Natural killer cell (primary cell): ENCODE measurements at regions not wholly inside any gene's neighbourhood (a gene's known extent, or its start where the extent isn't known, plus 50 kb on each side); places are given as distances from the start of the nearest gene placed in this dataset.
"Not testable (repeated sequence)": the region's sequence is repeated elsewhere in the genome, so short reads cannot be mapped to it uniquely, and the experiment has no call there.

Source experiments
- ATAC-seq, 3 donors: fragments of 150-1000 bp in 2 of 3; fragments of 200-7000 bp in 1 of 3; cut with Tn5 transposase; 1 replicate in 1 of 3; 2 replicates in 2 of 3; pipeline ENCODE4 v1.10.0; 2021; ENCODE audit warnings: mild to moderate bottlenecking in 2 of 3, moderate library complexity in 2 of 3
- DNase-seq, 2 donors: peaks; one replicate each; pipeline versions ENCODE4 v3.0.0 to v3.0.0-alpha.2; 2013 to 2021; ENCODE audit warnings: mixed read lengths in 1 of 2
- H3K27ac ChIP-seq: one replicate; pipeline ENCODE4 v1.5.1; 2013; ENCODE audit warnings: mild to moderate bottlenecking, low read length
- H3K27me3 ChIP-seq: one replicate; pipeline ENCODE4 v1.6.1; 2013; ENCODE audit warnings: low read length; ENCODE audit not compliant: control insufficient read depth, insufficient read depth
- H3K36me3 ChIP-seq: one replicate; pipeline ENCODE4 v1.6.1; 2013; ENCODE audit warnings: low read length; ENCODE audit not compliant: control insufficient read depth, insufficient read depth
- H3K4me1 ChIP-seq: one replicate; pipeline ENCODE4 v1.6.1; 2013; ENCODE audit warnings: low read length; ENCODE audit not compliant: control insufficient read depth, insufficient read depth
- H3K4me3 ChIP-seq: one replicate; pipeline ENCODE4 v1.5.1; 2013; ENCODE audit warnings: low read length
- H3K9me3 ChIP-seq: one replicate; pipeline ENCODE4 v1.6.1; 2013; ENCODE audit warnings: low read length; ENCODE audit not compliant: control insufficient read depth, insufficient read depth
- H3K27ac Mint-ChIP-seq, 2 donors: one replicate each; pipeline ENCODE4 v1.8.0; 2022; ENCODE audit warnings: mild to moderate bottlenecking in 2 of 2, mixed read lengths in 2 of 2, moderate library complexity in 1 of 2
- H3K27me3 Mint-ChIP-seq, 2 donors: one replicate each; pipeline ENCODE4 v1.8.0; 2022; ENCODE audit warnings: low read depth in 2 of 2, mixed read lengths in 2 of 2
- H3K36me3 Mint-ChIP-seq: one replicate; pipeline ENCODE4 v1.8.0; 2022; ENCODE audit warnings: mixed read lengths
- H3K4me1 Mint-ChIP-seq, 2 donors: one replicate each; pipeline ENCODE4 v1.8.0; 2022; ENCODE audit warnings: mixed read lengths in 2 of 2
- H3K4me3 Mint-ChIP-seq: one replicate; pipeline ENCODE4 v1.8.0; 2022; ENCODE audit warnings: mild to moderate bottlenecking, moderate library complexity, mixed read lengths
- H3K9me3 Mint-ChIP-seq, 2 donors: one replicate each; pipeline ENCODE4 v1.8.0; 2022; ENCODE audit warnings: mixed read lengths in 2 of 2
- CTCF ChIP-seq: fragments of 200-600 bp; IDR thresholded peaks from one replicate; pipeline ENCODE4 v1.8.0; 2022; ENCODE audit warnings: antibody characterized with exemption
- WGBS: methylation state at CpG from one replicate; pipeline ENCODE4 v1.1.7; 2013; ENCODE audit warnings: missing lambda C conversion rate; ENCODE audit not compliant: insufficient coverage; 5-methylcytosine and 5-hydroxymethylcytosine counted together
- intact Hi-C: fragments of 100-400 bp; cut with micrococcal nuclease; formaldehyde crosslinking; loops from one replicate; pipeline ENCODE4 v1.14.2; 2022

DNA sequence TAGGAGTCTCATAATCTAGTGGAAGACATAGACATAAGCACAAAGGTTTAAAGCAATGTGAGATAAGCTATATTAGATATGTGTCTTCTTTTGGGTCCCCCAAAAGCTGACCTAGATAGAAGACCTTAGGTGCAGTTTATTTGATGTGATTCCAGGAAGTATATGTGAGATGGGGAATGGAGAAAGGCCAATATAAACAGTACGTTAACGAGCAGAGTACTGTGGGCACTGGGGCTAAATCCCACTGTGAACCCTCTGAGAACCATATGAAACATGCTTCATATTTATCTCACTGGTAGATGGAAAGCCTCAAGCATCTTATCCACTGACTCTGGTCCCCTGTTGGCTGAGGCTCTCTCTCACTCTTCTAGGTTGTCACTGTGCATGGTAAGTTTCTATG, 62.6 kb upstream of the ZC3H15 start:
- TF ChIP-seq CTCF, result no peak
- no peaks in the 10 kb centered on the region for H3K27me3 ChIP-seq
- Mint-ChIP-seq H3K27me3 (no peaks in the 10 kb centered on the region), H3K36me3 (no peaks in the 10 kb centered on the region), H3K4me1 (peaks cover 8 to 12% of the 10 kb centered on the region in 2 donors), H3K27ac (no peak overlapping the region), H3K9me3 (no peaks in the 10 kb centered on the region), H3K4me3 (no peak overlapping the region)
- no peak overlapping the region for H3K4me3 ChIP-seq
- H3K4me1 ChIP-seq, result no peaks in the 10 kb centered on the region
- no peaks in the 10 kb centered on the region for H3K9me3 ChIP-seq
- intact Hi-C loops, result no loop called here
- no peak for ATAC-seq
- H3K36me3 ChIP-seq, result no peaks in the 10 kb centered on the region
- DNase-seq, result no peak
- H3K27ac ChIP-seq, result no peak overlapping the region
- 93% methylated on average over 2 of the region's 2 CpGs for WGBS

DNA sequence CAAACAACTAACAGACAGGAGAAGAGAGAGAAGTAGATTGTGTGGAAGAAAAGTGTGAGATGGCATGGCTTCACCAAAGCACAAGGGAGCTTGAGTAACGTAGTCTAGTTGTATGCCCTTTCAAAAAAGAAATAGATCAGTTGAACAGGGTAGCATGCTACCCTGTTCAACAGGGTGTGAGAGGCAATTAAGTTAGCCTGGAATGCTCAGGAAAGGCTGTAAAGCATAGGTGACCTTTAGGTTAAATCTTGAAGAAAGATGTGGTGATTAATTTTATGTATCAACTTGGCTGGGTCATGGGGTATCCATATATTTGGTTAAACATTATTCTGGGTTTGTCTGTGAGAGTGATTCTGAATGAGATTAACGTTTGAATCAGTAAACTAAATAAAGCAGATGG, 61.8 kb upstream of the ZC3H15 start:
- no peaks in the 10 kb centered on the region for H3K9me3 Mint-ChIP-seq

DNA sequence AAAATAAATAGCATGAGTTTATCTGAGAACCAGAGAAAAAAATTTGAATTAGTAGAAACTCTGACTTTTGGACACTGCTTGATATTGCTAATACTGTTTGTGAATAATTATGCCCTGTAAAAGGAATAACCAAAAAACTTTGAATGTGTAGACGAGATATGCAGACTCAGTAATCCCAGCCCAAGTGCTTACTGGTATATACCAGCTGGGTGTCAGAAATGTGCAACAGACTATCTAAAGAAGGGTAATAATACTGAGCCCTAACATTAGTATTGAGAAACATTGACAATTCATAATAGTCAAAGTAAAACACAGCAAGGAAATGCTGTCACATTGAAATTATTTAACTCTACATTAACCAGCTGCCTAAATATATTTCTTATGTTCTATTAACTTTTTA, 60.5 kb upstream of the ZC3H15 start:
- no peak overlapping the region for H3K27ac Mint-ChIP-seq
- no peaks in the 10 kb centered on the region for H3K9me3 Mint-ChIP-seq
- no peaks in the 10 kb centered on the region for H3K4me1 ChIP-seq
- H3K27me3 Mint-ChIP-seq, result no peaks in the 10 kb centered on the region
- H3K9me3 ChIP-seq, result no peaks in the 10 kb centered on the region
- no peaks in the 10 kb centered on the region for H3K36me3 ChIP-seq
- TF ChIP-seq CTCF, result no peak
- intact Hi-C loops, result no loop called here
- no peak overlapping the region for H3K27ac ChIP-seq
- no peaks in the 10 kb centered on the region for H3K36me3 Mint-ChIP-seq
- ATAC-seq, result no peak
- H3K4me1 Mint-ChIP-seq, result peaks cover 8 to 12% of the 10 kb centered on the region in 2 donors
- WGBS, result 100% methylated on average over 1 of the region's 1 CpG
- no peak overlapping the region for H3K4me3 Mint-ChIP-seq
- H3K4me3 ChIP-seq, result no peak overlapping the region
- H3K27me3 ChIP-seq, result no peaks in the 10 kb centered on the region
- no peak for DNase-seq

More for the DNA sequence above, 61.8 kb upstream of the ZC3H15 start:
- TF ChIP-seq CTCF, result no peak
- Histone ChIP-seq H3K9me3 (no peaks in the 10 kb centered on the region), H3K4me3 (no peak overlapping the region), H3K4me1 (no peaks in the 10 kb centered on the region), H3K27me3 (no peaks in the 10 kb centered on the region), H3K27ac (no peak overlapping the region), H3K36me3 (no peaks in the 10 kb centered on the region)
- ATAC-seq (no peak), DNase-seq (no peak)
- Mint-ChIP-seq H3K27me3 (no peaks in the 10 kb centered on the region), H3K4me1 (peaks cover 8 to 12% of the 10 kb centered on the region in 2 donors), H3K36me3 (no peaks in the 10 kb centered on the region), H3K4me3 (no peak overlapping the region), H3K27ac (no peak overlapping the region)
- intact Hi-C loops, result no loop called here
- 83% methylated on average over 2 of the region's 2 CpGs for WGBS

GRCh38 chr2:186426153-186427016, 59.7 kb upstream of the ZC3H15 start:
- no peak overlapping the region for H3K4me3 ChIP-seq
- Mint-ChIP-seq H3K4me3 (no peak overlapping the region), H3K27ac (no peak overlapping the region), H3K9me3 (no peaks in the 10 kb centered on the region), H3K4me1 (peaks cover 8 to 12% of the 10 kb centered on the region in 2 donors), H3K27me3 (no peaks in the 10 kb centered on the region), H3K36me3 (no peaks in the 10 kb centered on the region)
- intact Hi-C loops, result no loop called here
- H3K36me3 ChIP-seq, result no peaks in the 10 kb centered on the region
- H3K27ac ChIP-seq, result no peak overlapping the region
- 83% methylated on average over 1 of the region's 3 CpGs for WGBS
- no peaks in the 10 kb centered on the region for H3K4me1 ChIP-seq
- no peak for ATAC-seq
- peak in 1 of 2 donors; percentile 14 for DNase-seq
- no peak for TF ChIP-seq CTCF
- no peaks in the 10 kb centered on the region for H3K9me3 ChIP-seq
- no peaks in the 10 kb centered on the region for H3K27me3 ChIP-seq

- H3K9me3 ChIP-seq, H3K36me3 ChIP-seq, DNase-seq, intact Hi-C loops, H3K4me1 ChIP-seq, H3K4me3 Mint-ChIP-seq, H3K27me3 Mint-ChIP-seq, H3K27me3 ChIP-seq, H3K4me3 ChIP-seq, H3K27ac ChIP-seq, H3K27ac Mint-ChIP-seq, H3K9me3 Mint-ChIP-seq, H3K36me3 Mint-ChIP-seq, ATAC-seq: not testable (repeated sequence)
- peaks cover 8 to 12% of the 10 kb centered on the region in 2 donors for H3K4me1 Mint-ChIP-seq
- no CpG with 5 or more reads among the region's 3 CpGs for WGBS
Measured at GRCh38 chr2:186427017-186427350, 59.1 kb upstream of the ZC3H15 start.
